GM21447 (cell line): ENCODE measurements at regions not wholly inside any gene's neighbourhood (a gene's known extent, or its start where the extent isn't known, plus 50 kb on each side); places are given as distances from the start of the nearest gene placed in this dataset.
"Not testable (repeated sequence)": the region's sequence is repeated elsewhere in the genome, so short reads cannot be mapped to it uniquely, and the experiment has no call there.

Experiments used
- ATAC-seq: cut with Tn5 transposase; IDR thresholded peaks from one replicate; pipeline ENCODE4 v1.9.1; 2021; ENCODE audit not compliant: unreplicated experiment

DNA sequence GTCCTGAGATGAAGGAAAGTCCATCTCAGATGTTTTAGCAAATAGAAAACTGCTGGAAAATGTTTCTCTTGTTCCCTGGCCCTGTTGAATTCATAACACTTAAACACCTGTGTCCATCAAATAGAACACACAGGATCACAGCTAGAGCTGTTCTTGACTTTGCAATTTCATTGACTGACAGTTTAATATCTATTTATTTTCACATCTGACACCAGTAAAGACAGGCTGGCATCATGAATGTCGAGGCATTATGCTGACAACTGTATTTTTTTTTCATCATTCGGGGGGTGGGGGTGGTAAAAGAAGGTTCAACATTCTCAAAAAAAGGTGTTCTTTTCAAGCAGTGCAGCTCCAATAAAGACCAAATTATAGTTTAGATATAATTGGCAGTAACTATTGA is 591.2 kb upstream of the PTBP2 start:
- ATAC-seq, result no peak

DNA sequence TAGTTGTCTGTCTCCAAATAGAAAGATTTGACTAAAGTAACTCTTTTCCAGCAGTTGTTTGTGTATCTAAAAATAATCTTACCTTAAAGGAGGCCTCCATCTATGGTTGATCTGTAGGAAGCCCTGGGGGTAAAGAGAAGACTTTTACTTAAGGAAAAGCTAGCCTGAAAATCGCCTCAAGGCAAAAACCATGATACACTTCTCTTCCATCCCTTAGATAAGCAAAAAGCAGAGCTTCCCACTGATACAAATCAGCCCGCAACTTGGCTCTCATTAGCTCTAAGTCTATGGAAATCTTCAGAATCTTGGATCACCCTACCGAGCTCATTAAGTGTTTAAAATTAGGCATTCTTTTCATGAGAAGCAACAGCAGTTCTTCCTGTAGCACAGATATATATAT is 576.9 kb upstream of the PTBP2 start:
- no peak for ATAC-seq

DNA sequence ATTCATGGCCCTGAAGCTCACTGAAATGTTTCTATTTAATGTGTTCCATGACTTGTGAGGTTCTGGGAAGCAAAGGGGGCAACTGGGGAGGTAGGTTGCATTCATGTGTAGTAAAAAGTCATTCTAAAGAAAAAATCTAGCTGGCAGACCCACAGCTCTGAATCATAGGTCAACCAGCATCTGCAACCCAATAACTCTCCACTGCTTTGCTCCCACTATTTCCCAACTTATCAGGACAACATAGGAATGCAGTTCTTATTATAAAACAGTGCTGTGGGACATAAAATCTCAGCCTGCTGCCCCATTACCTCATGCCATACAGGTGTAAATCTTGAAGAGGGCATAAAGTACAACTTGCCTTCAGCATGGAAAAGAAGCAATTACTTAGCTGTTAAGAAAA is 576.1 kb upstream of the PTBP2 start:
- ATAC-seq, result no peak

DNA sequence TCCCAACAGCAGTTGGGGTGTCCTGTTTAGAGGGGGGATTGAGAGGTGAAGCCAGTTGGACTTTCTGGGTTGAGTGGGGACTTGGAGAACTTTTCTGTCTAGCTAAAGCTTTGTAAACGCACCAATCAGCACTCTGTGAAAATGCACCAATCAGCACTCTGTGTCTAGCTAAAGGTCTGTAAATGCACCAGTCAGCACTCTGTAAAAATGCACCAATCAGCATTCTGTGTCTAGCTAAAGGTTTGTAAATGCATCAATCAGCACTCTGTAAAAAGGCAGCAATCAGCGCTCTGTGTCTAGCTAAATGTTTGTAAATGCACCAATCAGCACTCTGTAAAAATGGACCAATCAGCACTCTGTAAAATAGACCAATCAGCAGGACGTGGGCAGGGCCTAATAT is 568.6 kb upstream of the PTBP2 start:
- not testable (repeated sequence) for ATAC-seq

DNA sequence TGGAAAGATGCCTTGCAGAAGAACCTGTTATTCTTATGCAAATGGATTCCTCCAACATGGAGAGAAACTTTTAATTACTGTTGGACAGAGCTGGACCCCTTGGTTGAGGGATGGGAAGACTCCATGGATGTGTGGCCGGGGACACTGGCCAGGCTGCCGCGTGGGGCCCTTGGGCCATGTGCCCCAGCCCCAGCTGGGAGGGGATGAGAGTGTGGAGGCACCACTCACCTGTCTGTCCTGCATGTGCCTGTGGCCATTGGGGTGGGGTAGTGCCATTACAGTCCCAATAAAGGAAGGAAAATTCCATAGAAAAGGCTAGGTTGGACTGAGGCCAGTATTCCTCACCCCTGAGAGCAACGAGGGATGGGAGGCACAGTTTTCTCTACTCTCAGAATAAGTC is 564.5 kb upstream of the PTBP2 start:
- no peak for ATAC-seq

DNA sequence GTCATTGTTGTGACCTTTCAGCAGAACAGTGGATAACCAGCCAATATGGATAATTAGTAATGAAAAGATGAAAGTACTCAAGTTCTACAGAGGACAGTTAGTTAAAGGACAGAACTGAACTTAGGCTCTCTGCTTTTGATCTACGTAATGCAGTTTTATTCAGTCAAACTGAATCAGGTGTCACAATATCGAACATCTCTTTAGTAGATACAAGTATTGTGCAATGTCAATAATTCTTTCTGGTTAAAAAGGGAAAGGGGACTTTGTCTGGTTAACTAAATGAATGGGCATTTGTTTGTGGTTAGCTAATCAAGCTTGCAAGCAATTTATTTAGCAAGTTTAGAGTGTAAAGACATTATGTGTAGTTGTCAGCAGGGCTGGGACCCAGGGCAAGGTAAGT is 562.2 kb upstream of the PTBP2 start:
- ATAC-seq, result no peak

DNA sequence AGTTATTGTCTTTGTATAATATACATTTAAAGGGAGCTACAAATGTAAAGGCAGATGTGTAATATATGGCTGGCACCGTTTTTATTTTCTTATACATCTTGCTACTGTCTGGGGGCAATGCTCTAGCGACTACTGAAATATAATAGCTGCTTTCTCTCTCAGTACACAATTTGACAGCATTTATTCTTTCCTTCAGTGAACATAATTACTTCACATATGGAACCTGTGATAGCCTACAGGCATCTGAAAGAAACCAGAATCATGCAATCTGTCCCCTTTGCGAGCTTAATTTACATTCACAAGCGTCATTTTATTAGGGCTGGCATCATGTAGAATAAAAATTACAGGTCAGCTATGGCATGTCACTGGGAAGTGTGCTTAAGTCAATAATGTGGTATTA is 557.5 kb upstream of the PTBP2 start:
- ATAC-seq, result no peak

DNA sequence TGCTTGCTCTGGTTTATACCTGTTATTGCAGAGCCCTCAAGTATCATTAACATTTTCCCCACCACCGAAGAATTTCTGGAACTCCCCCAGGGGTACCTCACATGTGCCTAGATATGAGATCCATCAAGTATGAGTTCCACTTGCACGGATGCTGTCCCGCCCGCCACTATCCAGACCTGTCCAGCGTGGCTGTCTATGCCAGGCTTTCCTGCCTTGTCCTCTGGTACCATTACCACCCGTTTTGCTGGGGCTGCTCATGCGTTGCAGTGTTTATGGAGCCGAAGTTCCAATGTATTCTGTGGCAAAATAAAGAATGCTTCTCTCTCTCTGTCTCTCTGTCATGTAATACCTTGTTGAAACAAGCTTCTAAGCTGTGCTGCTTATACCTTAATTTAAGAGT is 543.5 kb upstream of the PTBP2 start:
- ATAC-seq, result no peak

DNA sequence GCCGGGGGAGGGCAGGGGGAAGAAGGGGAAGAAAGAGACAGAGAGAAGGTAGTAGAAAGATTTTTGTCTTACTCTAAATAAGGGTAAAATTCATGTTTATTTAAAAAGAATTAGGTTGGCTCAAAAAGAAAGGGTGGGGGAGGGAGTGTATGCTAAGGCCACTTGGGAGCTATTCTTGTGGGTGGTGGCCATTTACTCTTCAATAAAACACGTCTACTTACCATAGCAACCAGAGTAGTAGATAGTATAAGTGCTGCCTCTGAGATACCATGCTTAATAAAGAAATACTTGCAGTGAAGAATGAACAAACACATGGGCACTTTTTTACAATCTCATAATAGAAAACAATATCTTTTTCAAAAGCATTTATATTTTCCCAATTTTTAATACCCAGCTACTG is 538.1 kb upstream of the PTBP2 start:
- ATAC-seq, result no peak

DNA sequence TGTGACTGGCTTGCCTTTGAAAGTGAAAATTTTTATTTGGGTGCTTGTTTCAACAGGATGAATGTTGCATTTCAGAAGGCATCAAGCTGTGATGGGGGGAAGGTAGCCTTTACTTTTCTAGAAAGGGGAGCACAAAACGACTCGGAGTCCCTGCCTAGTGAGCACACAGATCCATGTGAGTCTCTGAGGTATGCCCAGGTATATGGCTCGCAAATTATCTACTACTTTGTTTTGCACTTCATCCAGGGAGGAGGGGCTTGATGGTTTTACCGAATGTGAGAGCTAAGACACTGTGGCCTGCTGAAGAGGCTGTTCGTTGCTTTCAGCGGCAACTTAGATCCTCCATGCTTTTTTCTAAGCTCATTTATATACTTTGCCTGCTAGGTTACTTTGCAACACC is 537.7 kb upstream of the PTBP2 start:
- ATAC-seq, result no peak

DNA sequence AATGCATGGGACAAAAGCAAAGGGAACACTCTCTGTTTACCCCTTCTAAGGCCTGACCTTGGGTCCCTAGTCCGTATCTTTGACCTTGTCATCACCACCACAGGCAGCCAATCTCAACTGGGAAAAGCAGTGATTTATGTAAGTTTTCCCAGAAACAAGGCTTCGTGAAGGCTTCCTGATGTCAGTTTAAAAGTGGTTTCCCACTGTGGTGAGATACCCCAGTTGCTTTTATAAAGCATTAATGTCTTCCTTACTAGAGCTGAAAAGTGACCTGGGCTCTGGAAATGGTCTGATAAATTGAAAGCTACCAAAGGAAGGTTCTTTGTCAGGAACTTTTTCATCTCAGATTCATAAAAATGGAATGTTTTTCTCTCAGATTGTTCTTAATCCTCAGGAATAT is 536.4 kb upstream of the PTBP2 start:
- ATAC-seq, result no peak

DNA sequence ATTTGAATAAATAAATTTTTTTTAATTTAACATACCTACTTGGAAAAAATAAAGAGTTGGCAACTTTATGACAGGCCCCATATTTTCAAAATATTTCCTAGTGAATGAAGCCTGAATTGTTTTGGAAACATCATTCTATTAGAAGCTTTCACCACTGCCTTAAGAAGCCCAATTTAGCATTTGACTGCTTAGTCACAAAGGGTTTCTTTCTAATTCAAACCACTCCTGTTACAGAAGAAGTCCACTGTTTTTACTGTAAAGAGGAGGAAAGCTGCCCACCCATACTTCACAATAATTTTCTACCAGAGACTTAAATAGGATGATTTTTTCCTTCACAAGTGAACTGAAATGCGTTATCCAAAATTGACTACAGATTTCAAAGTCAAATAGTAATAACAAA is 534.6 kb upstream of the PTBP2 start:
- no peak for ATAC-seq

DNA sequence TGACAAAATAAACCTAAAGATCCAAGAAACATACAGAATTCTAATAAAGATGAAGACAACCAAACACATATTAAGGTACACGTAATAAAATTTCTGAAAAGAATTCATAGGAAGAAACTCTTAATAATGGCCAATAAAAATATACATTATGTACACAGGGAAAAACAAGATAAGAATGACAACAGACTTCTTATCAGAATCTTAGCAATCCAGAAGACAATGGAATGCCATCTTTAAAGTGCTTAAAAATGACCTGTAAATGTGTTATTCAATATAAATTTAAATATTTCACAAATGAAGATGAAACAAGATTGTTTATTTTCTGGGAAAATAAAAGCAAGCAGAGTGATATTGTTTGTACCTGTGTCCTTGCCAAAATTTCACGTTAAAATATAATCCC is 530.4 kb upstream of the PTBP2 start:
- ATAC-seq, result no peak

DNA sequence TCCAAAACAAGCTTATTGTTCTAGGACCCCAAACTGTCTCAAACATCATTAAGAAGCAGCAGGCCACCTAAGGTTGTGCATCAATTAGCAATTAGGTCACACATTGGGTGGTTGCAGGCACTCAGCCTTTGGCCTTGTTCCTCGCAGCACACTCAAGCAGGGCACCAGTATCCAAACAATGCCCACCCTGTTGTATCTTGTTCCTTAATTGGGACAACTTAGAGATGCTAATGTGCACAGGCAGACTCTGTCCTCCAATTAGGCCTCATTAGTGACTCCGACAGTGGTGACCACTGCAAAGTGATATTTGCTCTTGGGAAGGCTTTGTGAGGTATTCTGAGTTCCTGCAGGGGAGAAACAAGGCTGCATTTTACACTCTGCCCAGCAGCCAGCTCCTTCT is 515.1 kb upstream of the PTBP2 start:
- no peak for ATAC-seq

DNA sequence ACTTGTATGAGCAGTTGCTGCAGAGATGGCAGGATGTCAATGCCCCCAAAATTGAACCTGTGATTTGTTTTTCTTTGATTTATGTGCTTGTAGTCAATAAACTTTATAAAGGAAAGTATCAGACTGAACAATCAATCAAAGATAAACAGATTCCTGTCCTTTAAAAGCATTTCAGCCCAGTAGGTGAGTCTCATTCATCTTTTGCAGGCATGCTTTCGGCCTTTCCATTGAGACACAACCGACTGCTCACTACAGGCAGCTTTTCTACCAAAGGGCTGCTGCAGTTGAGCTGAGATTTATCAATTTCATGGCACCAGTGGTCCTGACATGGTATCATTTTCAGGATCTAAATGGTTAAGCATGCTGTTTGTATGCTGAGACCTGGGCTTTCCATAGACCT is 513.6 kb upstream of the PTBP2 start:
- no peak for ATAC-seq

DNA sequence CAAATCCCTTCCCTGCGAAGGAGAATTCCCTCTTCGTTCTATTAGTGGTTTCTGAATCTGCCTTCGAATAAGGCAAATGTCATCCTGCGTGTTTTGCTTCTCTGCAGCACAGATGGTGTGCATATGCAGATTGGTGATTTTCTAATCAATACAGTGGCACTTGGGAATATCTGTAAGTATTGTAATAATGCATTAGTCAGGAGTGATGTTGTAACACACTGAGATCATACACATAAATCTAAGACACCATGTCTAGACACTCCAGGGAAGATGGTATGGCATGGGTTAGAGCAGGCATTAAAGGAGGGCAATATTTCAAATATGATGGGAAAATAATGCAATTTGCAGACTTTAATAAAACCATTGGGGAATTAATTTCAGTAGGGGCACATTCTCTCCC is 513.2 kb upstream of the PTBP2 start:
- ATAC-seq, result no peak

DNA sequence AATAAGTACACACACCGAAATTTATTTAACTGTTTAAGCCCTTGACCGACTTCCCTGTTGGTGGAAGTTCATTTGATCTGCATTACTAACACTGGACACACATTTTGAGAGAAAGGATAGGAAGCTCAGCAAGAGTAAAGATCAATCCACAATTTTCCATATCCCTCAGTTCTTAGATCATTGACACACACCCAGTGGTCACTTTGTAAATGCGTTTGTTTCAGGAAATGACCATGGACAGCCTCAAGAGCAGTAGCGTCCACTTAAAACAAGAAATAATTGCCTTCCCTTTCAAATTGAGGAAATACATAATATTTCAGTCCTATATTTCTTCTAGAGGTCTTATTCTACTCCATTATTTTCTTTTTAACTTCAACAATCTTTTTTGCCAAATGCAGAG is 511.5 kb upstream of the PTBP2 start:
- ATAC-seq, result no peak

DNA sequence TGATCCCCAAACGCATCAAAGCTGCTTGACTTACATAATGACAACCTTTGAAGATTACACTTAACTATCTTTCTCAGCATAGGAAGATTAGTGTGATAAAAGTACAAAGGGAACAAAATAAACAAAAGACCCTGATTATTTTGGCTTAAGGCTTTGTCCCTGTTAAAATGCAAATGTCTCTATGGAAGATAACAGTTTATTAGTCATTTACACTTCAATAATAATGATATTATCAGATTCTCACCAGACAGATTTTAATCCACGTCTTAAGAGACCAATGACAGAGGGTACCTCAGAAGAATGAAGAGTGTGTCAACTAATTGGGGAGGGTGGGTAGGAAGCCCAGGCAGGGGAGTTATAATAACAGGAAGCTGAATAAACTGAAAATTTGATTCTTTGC is 510.4 kb upstream of the PTBP2 start:
- ATAC-seq, result no peak

DNA sequence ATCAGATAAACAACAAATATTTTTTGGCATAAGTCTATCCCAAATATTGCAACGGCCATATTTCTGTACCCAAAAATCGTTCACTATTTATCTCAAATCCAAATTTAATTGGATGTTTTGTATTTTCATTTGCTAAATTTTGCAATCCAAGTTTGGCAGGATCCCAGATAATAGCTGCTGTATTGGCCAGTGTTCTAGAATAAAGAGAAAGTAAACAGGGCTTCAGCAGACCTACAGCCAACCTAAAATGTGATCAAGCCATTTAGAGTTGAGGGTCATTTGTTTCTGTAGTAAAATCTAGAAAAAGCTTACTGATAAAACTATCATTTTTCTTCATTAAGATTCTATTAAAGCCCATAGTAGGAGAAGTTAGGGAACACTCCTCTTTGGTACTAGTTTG is 506.6 kb upstream of the PTBP2 start:
- ATAC-seq, result no peak

DNA sequence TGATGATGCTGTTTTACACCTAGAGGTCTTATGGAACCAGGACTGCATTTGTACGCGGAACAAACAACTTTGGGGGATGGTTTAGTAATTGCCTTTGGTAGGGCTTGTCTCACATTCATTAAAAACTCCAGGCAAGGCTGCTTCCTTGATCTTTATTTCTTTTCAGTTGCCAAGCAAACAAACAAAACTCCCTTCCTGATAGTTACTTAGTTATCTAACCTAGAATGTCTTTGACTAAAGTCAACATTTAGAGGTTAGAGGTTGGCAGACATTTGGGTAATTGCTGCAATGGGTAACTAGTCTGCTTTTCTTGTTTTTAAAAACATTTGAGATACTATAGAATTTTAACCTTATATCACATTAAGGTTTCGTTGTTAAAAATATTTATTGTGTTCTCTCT is 500.9 kb upstream of the PTBP2 start:
- no peak for ATAC-seq

DNA sequence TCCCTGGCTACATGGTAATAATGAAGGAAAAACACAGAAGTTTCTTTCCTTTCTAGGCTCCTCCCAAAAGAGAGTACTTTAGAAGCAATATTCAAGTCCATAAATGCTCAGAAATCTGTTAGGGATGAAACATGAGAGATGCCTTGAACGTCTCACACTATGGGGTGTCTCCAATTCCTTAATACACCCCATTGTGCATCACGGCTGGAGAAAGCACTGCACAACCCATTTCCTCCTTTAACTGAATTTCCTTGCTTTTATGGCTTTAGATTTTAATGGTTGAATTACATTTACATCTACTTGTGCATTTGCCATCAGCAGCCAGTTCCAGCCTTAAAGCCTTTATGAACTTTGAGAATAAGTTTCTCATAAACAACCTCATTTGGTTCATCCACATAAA is 498.9 kb upstream of the PTBP2 start:
- ATAC-seq, result no peak

DNA sequence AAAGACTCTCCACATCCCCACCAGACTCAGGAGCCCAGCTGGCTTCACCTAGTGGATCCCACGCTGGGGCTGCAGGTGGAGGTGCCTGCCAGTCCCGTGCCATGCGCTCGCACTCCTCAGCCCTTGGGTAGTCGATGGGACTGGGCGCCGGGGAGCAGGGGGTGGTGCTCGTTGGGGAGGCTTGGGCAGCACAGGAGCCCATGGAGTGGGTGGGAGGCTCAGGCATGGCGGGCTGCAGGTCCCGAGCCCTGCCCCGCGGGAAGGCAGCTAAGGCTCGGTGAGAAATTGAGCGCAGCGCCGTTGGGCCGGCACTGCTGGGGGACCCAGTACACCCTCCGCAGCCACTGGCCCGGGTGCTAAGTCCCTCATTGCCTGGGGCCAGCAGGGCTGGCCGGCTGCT is 497.4 kb upstream of the PTBP2 start:
- not testable (repeated sequence) for ATAC-seq

DNA sequence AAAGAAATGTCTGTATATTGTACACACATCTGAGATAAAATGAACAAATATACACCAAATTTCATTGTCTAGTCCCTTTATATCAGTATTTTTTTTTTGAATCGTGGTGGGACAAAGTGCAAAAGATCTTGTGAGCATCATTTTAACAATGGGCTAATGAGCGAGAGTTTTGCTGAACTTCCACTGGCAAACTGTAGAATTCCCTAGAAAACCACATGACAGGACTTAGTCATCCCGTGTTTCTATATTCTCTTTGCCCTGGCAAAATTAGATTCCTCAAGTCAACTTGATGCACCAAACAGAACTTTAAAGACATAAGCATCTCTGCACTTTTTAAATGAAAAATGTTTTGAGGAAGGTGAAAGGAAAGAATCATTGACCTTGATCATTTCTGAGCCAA is 488.2 kb upstream of the PTBP2 start:
- ATAC-seq, result no peak

DNA sequence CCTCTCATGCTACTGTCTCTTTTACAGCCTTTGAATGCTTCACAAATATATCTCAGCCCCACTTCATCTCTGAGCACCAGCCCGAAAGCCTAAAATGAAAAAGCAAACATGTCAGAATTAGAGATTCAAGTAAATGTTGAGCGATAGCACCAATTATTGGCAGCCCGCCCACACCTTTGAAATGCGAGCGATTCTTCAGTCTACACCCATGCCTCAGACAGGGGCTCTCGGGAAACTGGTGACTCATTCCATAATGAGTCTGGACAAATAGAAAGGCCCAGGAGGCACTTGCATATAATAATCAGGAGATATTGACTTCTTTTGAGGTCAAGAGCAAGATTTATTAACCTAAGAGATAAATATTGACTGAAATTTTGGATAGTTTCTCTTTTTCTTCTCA is 487.3 kb upstream of the PTBP2 start:
- no peak for ATAC-seq
